OCI-LY7 (cell line): ENCODE measurements at regions not wholly inside any gene's neighbourhood (a gene's known extent, or its start where the extent isn't known, plus 50 kb on each side); places are given as distances from the start of the nearest gene placed in this dataset.

ENCODE experiments used
- BruUV-seq: library from RNA; stranded (reverse); fragments of 400-500 nt; replicated peaks from 2 replicates; lab custom pipeline; 2021; lab: Mats Ljungman, UMichigan
- CTCF ChIA-PET: fragments of 300-600 bp; sonication (Branson Sonifier 250); formaldehyde crosslinking; loops from one replicate; lab custom pipeline; 2022; ENCODE audit warnings: antibody characterized with exemption; ENCODE audit not compliant: unreplicated experiment; lab: Charles Lee
- POLR2A ChIA-PET: fragments of 300-600 bp; sonication (Branson Sonifier 250); formaldehyde crosslinking; loops from one replicate; lab custom pipeline; 2022; ENCODE audit warnings: antibody characterized with exemption; lab: Charles Lee
- DNase-seq: peaks from one replicate; pipeline ENCODE4 v3.0.0-alpha.2; 2015; ENCODE audit warnings: low spot score
- H2AFZ ChIP-seq: fragments of 200-600 bp; sonication (generic), shearing (Covaris generic); 2 replicates; pipeline ENCODE4 v1.6.1; 2014; ENCODE audit warnings: mild to moderate bottlenecking, antibody characterized with exemption, low read length, moderate library complexity
- H3K27ac ChIP-seq: fragments of 200-600 bp; sonication (generic); 2 replicates; pipeline ENCODE4 v1.5.1; 2014; ENCODE audit warnings: mixed run types, low read depth, mild to moderate bottlenecking, moderate library complexity, low read length, inconsistent platforms; ENCODE audit not compliant: poor library complexity, severe bottlenecking
- H3K36me3 ChIP-seq: fragments of 200-600 bp; sonication (generic); 2 replicates; pipeline ENCODE4 v1.6.1; 2014; ENCODE audit warnings: mild to moderate bottlenecking, antibody characterized with exemption, low read length, moderate library complexity, mixed read lengths; ENCODE audit not compliant: insufficient read depth
- H3K4me1 ChIP-seq: fragments of 200-600 bp; sonication (generic); 2 replicates; pipeline ENCODE4 v1.5.1; 2014; ENCODE audit warnings: mild to moderate bottlenecking, low read length; ENCODE audit not compliant: insufficient read depth, poor library complexity, severe bottlenecking
- H3K4me2 ChIP-seq: fragments of 200-600 bp; sonication (generic); 2 replicates; pipeline ENCODE4 v1.6.1; 2014; ENCODE audit warnings: mild to moderate bottlenecking, low read length
- H3K4me3 ChIP-seq: fragments of 200-600 bp; sonication (generic); 2 replicates; pipeline ENCODE4 v1.5.1; 2014; ENCODE audit warnings: mild to moderate bottlenecking, low read depth, low read length; ENCODE audit not compliant: poor library complexity, severe bottlenecking
- H3K79me2 ChIP-seq: fragments of 200-600 bp; sonication (generic); 2 replicates; pipeline ENCODE4 v1.6.1; 2016; ENCODE audit warnings: low read depth, mild to moderate bottlenecking, low read length, moderate library complexity, mixed read lengths; ENCODE audit not compliant: insufficient read depth
- H3K9me2 ChIP-seq: fragments of 200-600 bp; sonication (generic); 2 replicates; pipeline ENCODE4 v1.6.1; 2016; ENCODE audit warnings: mild to moderate bottlenecking, low read length, mixed read lengths; ENCODE audit not compliant: insufficient read depth
- H3K9me3 ChIP-seq: fragments of 200-600 bp; sonication (generic); 2 replicates; pipeline ENCODE4 v1.6.1; 2014; ENCODE audit warnings: mild to moderate bottlenecking, mixed run types, low read length, mixed read lengths
- H4K20me1 ChIP-seq: fragments of 200-600 bp; sonication (generic); 2 replicates; pipeline ENCODE4 v1.6.1; 2014; ENCODE audit warnings: mild to moderate bottlenecking, antibody characterized with exemption, low read length, moderate library complexity, mixed read lengths; ENCODE audit not compliant: insufficient read depth
- EZH2phosphoT487 ChIP-seq: fragments of 200-600 bp; sonication (generic); IDR thresholded peaks from 2 replicates; pipeline ENCODE4 v1.6.1; 2018; ENCODE audit warnings: low read depth, borderline replicate concordance, mild to moderate bottlenecking, mixed run types, antibody characterized with exemption, low read length, moderate library complexity, mixed read lengths
- intact Hi-C: fragments of 100-400 bp; cut with micrococcal nuclease; formaldehyde crosslinking; loops from one replicate; pipeline ENCODE4 v1.10.0; 2022; ENCODE audit not compliant: unreplicated experiment
- TF ChIP-seq, protein P1 (sequence below): fragments of 200-600 bp; sonication (generic); conservative IDR thresholded peaks from 2 replicates; pipeline ENCODE4 v1.5.1; 2014; ENCODE audit warnings: mild to moderate bottlenecking, antibody characterized with exemption, low read length, moderate library complexity, mixed read lengths

DNA sequence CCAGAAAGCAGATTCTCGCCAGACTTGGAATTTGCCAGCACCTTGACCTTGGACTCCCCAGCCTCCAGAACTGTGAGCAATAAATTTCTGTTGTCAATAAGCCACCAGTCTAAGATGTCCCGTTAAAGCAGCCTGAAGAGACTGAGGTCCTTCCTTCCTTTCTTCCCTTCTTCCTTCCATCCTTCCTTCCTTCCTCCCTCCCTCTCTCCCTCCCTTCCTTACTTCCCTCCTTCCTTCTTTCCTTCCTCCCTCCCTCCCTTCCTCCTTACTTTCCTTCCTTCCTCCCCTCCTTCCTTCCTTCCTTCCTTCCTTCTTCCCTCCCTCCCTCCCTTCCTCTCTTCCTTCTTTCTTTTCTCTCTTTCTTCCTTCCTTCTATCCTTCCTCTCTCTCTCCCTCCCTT lies 66.4 kb downstream of the NPTX2 start:
- H3K9me3 ChIP-seq, result peaks cover 23% of the 10 kb centered on the region
- intact Hi-C loops, result loop anchor here (5.0 kb wide), 1 partner anchor 41 kb away; no protein-coding TSS in a partner anchor
- peaks cover 18% of the 10 kb centered on the region for H3K4me1 ChIP-seq
- H3K4me2 ChIP-seq, result no peak overlapping the region
- ChIA-PET POLR2A (interaction anchor here (1.0 to 1.3 kb wide), 3 partner anchors 8 to 27 kb away, joined by 3 to 4 read pairs (median 3); no protein-coding TSS in a partner anchor), CTCF (no interaction called here)
- no peak overlapping the region for H3K4me3 ChIP-seq
- BruUV-seq, result no TSS peak
- TF ChIP-seq, protein P1, sequence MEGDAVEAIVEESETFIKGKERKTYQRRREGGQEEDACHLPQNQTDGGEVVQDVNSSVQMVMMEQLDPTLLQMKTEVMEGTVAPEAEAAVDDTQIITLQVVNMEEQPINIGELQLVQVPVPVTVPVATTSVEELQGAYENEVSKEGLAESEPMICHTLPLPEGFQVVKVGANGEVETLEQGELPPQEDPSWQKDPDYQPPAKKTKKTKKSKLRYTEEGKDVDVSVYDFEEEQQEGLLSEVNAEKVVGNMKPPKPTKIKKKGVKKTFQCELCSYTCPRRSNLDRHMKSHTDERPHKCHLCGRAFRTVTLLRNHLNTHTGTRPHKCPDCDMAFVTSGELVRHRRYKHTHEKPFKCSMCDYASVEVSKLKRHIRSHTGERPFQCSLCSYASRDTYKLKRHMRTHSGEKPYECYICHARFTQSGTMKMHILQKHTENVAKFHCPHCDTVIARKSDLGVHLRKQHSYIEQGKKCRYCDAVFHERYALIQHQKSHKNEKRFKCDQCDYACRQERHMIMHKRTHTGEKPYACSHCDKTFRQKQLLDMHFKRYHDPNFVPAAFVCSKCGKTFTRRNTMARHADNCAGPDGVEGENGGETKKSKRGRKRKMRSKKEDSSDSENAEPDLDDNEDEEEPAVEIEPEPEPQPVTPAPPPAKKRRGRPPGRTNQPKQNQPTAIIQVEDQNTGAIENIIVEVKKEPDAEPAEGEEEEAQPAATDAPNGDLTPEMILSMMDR, result no peak
- no peak overlapping the region for H2AFZ ChIP-seq
- no peaks in the 10 kb centered on the region for H3K79me2 ChIP-seq
- DNase-seq, result no peak
- H3K27ac ChIP-seq, result no peak overlapping the region
- no peaks in the 10 kb centered on the region for H3K36me3 ChIP-seq
- no peaks in the 10 kb centered on the region for H3K9me2 ChIP-seq
- H4K20me1 ChIP-seq, result no peaks in the 10 kb centered on the region

GRCh38 chr7:98685541-98685940 lies 68.5 kb downstream of the NPTX2 start:
- no peak for DNase-seq
- Histone ChIP-seq H3K9me2 (no peaks in the 10 kb centered on the region), H3K36me3 (no peaks in the 10 kb centered on the region), H3K9me3 (peaks cover 35% of the 10 kb centered on the region), H3K4me3 (no peak overlapping the region), H2AFZ (no peak overlapping the region), H3K27ac (no peak overlapping the region), H3K4me2 (no peak overlapping the region), H4K20me1 (no peaks in the 10 kb centered on the region), H3K4me1 (peaks cover 18% of the 10 kb centered on the region), H3K79me2 (no peaks in the 10 kb centered on the region)
- POLR2A ChIA-PET, result no interaction called here
- intact Hi-C loops, result no loop called here
- BruUV-seq, result no TSS peak
- CTCF ChIA-PET, result no interaction called here
- TF ChIP-seq, protein P1, result no peak
- TF ChIP-seq EZH2phosphoT487, result no peak

DNA sequence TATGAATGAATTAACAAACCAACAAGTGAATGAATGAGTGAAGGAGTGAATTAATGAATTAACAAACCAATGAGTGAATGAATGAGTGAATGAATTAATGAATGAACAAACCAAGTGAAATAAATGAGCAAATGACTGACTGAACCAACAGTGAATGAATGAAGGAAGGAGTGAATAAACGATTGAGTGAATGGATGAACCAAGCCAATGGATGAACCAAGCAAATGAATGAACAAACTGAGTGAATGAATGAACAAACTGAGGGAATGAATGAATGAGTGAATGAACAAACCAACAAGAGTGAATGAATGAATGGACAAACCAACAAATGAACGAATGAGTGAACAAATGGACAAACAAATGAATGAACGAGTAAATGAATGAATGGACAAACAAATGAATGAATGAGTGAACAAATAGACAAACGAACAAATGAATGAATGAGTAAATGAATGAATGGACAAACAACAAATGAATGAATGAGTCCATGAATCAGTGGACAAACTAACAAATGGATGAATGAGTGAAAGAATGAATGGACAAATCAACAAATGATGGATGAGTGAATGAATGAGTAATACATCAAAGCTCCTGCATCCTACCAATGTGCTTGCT lies 69.5 kb downstream of the NPTX2 start:
- ChIA-PET POLR2A (no interaction called here), CTCF (no interaction called here)
- no peaks in the 10 kb centered on the region for H3K9me2 ChIP-seq
- H3K9me3 ChIP-seq, result peaks cover 35% of the 10 kb centered on the region
- no peak overlapping the region for H3K4me2 ChIP-seq
- no peaks in the 10 kb centered on the region for H4K20me1 ChIP-seq
- no peak for TF ChIP-seq EZH2phosphoT487
- DNase-seq, result no peak
- H3K36me3 ChIP-seq, result no peaks in the 10 kb centered on the region
- no TSS peak for BruUV-seq
- peaks cover 12% of the 10 kb centered on the region for H3K4me1 ChIP-seq
- intact Hi-C loops, result no loop called here
- H2AFZ ChIP-seq, result no peak overlapping the region
- H3K79me2 ChIP-seq, result no peaks in the 10 kb centered on the region
- no peak overlapping the region for H3K4me3 ChIP-seq
- H3K27ac ChIP-seq, result no peak overlapping the region
